Iris pigment epithelial cell (primary cell): ENCODE measurements at regions not wholly inside any gene's neighbourhood (a gene's known extent, or its start where the extent isn't known, plus 50 kb on each side); places are given as distances from the start of the nearest gene placed in this dataset.
A peak's percentile ranks its signal among the peaks of the same experiment; 100 is the strongest.

ENCODE experiments used
- DNase-seq: peaks from one replicate; pipeline ENCODE4 v3.0.0-alpha.2; 2011; ENCODE audit warnings: low read depth

- peak; percentile 3 for DNase-seq
These were observed 64.1 kb upstream of the MAMLD1 start for GRCh38 chrX:150298841-150299551.

DNA sequence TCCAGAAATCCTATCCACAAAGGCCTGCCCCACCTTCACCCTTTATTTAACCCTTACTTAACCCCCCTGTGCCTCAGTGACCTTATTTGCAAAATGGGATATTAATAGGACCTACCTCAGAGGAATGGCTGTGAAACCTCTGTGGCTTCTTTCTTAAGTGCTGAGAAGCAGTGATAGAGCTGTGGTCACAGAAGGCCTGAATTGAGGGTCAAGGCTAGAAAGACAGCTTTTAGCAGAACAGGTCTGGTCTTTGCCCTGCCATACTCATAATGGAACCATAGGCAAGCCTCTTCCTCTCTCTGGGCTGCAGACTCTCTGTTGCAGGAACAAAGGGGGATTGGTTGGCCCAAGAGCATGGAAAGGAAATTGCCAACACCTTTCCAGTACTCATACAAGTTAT is 63.5 kb upstream of the MAMLD1 start:
- DNase-seq: no peak

DNA sequence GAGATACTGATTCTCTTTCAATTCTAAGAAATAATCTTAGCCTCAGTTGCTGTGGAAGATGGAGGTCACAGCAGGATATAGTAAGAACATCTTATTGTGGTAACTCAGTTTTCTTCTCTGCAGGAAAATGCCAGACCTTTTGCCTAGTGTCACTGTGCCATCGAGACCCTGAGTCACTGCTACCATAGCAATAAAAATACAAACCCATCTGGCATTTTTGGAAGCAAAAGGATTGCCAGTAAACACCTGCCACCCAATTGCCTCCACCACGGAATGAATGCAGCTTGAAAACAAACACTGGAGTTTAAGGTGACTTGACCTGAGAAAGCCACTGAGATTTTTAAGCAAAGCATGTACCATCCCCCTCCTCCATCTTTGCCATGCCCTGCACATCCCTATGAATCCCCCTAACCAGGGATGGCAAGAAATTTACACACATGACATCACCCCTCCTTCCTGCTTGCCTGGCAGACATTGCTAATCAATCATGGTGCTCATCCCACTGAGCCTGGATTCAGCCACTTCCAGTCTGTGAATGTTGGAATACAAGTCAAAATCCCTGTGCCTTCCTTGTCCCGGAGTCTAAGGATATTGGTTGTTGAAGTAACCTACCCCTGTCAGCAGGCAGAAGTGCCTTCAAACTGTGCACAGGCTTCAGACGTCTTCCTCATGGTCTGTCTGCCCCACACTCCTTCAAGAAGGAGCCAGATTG is 59.6 kb upstream of the MAMLD1 start:
- no peak for DNase-seq

DNA sequence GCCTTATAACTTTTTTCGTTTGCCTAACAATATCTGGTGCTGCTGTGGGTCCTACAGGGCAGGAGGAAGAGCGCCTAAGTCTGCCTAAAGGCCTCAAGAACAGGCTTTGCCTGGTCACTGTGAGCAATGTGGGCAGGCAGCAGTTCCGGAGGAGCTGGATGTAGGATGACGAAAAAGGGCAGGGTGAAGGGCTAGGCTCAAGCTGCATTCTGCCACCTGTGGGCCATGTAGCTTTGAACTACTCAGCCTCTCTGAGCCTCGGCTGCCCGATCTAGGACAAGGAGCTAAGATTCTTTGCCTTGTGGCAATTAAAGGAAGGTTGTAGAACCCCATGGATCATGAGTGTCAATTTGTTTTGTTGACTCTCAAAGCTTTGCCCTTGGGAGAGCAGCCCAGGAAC is 57.1 kb upstream of the MAMLD1 start:
- no peak for DNase-seq

GRCh38 chrX:150308041-150308440 is 55.1 kb upstream of the MAMLD1 start:
- DNase-seq: no peak

DNA sequence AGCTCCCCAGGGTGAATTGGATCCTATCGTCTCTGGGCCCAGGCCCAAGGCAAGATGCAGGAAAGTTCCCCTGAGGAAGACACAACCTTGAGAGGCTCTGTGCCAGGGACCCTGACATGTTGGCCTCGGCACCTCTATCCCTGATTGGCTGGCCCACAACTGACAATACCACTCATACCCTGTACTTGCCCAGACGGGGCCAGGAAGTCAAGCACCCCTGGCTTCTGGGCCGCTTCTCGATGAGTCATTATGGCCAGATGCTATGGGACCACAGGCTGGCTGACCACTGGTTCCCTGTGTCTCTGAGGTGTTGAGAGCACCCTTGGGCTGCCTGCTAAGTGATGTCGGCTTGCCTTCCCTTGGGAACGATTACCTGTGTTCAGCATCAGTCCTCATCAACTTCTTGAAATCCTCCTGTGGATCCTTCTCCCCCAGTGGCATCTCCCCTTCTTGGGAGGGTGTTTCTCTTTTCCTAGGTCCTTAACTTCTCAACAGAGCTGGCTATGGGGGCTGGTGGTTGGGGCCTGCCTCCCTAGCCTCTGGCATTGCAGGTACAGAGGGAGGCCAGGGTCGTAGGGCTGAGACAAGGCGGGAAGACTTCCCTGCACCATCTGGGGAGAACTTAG is 54.5 kb upstream of the MAMLD1 start:
- DNase-seq: no peak

DNA sequence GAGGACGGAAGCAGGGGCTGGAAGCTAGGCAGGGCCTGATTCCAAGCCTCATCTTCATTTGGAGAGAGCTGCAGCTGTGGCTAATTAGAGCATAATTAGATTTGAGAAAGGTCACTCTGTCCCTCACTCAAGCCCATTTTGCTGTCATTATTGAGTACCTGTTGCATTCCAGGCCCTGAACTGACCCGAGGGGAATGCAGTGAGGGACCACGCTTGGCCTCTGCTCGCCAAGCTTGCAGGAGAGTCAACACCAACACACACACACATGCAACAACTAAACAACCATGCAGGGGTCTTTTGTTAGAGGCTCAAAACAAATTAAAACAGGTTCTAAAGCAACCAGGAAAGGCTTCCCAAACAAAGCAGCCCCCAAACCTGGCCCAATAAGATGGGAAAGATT is 52.7 kb upstream of the MAMLD1 start:
- DNase-seq: no peak

GRCh38 chrX:150310881-150311280 is 52.2 kb upstream of the MAMLD1 start:
- no peak for DNase-seq

GRCh38 chrX:150312931-150313330 is 50.2 kb upstream of the MAMLD1 start:
- DNase-seq: no peak
